ENCODE measurements at regions not wholly inside any gene's neighbourhood (a gene's known extent, or its start where the extent isn't known, plus 50 kb on each side); places are given as distances from the start of the nearest gene placed in this dataset.

DNA sequence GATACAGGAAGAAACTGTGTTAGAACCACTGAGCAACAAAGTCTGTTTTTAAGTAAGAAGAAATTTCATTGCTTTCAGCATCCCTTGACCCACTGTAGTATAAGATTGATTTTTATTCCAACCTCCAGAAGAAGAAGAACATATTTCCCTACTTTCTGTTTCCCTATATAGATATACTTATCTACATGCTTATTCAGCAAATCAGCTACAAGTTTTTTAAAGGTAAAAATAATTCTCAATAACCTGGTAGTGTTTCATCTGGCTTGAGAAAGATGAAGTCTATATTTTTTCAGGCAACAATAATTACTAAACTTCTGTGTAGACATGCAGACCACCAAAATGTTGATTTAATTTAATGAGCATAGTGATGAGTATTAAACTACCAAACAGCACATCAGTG is 201.0 kb downstream of the OSTF1 start:
- TF ChIP-seq, protein P1, sequence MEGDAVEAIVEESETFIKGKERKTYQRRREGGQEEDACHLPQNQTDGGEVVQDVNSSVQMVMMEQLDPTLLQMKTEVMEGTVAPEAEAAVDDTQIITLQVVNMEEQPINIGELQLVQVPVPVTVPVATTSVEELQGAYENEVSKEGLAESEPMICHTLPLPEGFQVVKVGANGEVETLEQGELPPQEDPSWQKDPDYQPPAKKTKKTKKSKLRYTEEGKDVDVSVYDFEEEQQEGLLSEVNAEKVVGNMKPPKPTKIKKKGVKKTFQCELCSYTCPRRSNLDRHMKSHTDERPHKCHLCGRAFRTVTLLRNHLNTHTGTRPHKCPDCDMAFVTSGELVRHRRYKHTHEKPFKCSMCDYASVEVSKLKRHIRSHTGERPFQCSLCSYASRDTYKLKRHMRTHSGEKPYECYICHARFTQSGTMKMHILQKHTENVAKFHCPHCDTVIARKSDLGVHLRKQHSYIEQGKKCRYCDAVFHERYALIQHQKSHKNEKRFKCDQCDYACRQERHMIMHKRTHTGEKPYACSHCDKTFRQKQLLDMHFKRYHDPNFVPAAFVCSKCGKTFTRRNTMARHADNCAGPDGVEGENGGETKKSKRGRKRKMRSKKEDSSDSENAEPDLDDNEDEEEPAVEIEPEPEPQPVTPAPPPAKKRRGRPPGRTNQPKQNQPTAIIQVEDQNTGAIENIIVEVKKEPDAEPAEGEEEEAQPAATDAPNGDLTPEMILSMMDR (conservative IDR thresholded peaks at IDR 0.05 in 1 of 2, IDR thresholded peaks at IDR 0.05 in 1 of 2; ENCODE audit: extremely low read depth in 1 of 2, insufficient read depth in 1 of 2, low read depth in 1 of 2, low read length in 2 of 2), result no peak
- TF ChIP-seq EZH2 (IDR thresholded peaks at IDR 0.05; ENCODE audit: borderline replicate concordance, low read length), result no peak
